ENCODE measurements at regions not wholly inside any gene's neighbourhood (a gene's known extent, or its start where the extent isn't known, plus 50 kb on each side); places are given as distances from the start of the nearest gene placed in this dataset.

- TF ChIP-seq CTCF (conservative IDR thresholded peaks at IDR 0.05 in 1 of 2, IDR thresholded peaks at IDR 0.05 in 1 of 2; ENCODE audit: low read depth in 1 of 2, low read length in 2 of 2) = no peak
- no peak for TF ChIP-seq EZH2 (IDR thresholded peaks at IDR 0.05; ENCODE audit: low read length, missing control alignments)
Measured at GRCh38 chr6:21335591-21335990, 258.0 kb upstream of the SOX4 start.

All from fibroblast of lung (primary cell).